ENCODE measurements at regions not wholly inside any gene's neighbourhood (a gene's known extent, or its start where the extent isn't known, plus 50 kb on each side); places are given as distances from the start of the nearest gene placed in this dataset.

DNA sequence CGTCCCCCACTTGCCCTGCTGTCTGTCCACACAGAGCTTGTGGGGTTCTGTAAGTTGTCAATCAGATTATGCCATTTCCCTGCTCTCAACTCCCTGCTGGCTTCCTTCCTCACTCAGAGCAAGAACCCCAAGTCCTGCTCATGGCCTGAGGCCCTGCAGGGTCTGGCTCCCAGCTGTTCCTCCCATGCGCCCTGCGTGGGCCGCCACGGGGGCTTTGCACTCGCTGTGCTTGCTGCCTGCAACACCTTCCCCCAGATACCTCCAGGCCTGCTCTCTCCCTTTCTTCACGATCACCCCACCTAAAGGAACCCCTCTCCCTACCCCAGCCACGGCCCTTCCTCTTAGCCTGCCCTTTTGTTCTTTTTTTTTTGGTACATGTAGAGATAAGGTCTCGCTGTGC lies 234.6 kb downstream of the AACS start (continued):
- TF ChIP-seq NANOG (IDR thresholded peaks at IDR 0.05; ENCODE audit: insufficient read depth, low read depth, low read length, poor library complexity, severe bottlenecking) (no peak), RBBP5 (IDR thresholded peaks at IDR 0.05; ENCODE audit: borderline replicate concordance, low read depth, low read length) (no peak), TBP (IDR thresholded peaks at IDR 0.05; ENCODE audit: low read depth, low read length) (no peak), PHF8 (conservative IDR thresholded peaks at IDR 0.05; ENCODE audit: low read depth, low read length) (no peak), POLR2A (IDR thresholded peaks at IDR 0.05; ENCODE audit: control extremely low read depth in 1 of 2, low read depth in 2 of 2, low read length in 2 of 2) (no peak)
